GM18951 (cell line): ENCODE measurements at regions not wholly inside any gene's neighbourhood (a gene's known extent, or its start where the extent isn't known, plus 50 kb on each side); places are given as distances from the start of the nearest gene placed in this dataset.

Source experiments
- POLR2A ChIP-seq: IDR thresholded peaks from 4 replicates; pipeline ENCODE4 v1.6.1; 2011; ENCODE audit warnings: mild to moderate bottlenecking; ENCODE audit not compliant: insufficient read length, insufficient read depth; ENCODE audit errors: extremely low read depth
- in situ Hi-C: fragments of 300-500 bp; cut with MboI; formaldehyde crosslinking; loops from one replicate; pipeline ENCODE4 v1.12.0; 2022; ENCODE audit warnings: low sequenced_read_pairs, mixed read lengths, inconsistent platforms; ENCODE audit not compliant: unreplicated experiment

DNA sequence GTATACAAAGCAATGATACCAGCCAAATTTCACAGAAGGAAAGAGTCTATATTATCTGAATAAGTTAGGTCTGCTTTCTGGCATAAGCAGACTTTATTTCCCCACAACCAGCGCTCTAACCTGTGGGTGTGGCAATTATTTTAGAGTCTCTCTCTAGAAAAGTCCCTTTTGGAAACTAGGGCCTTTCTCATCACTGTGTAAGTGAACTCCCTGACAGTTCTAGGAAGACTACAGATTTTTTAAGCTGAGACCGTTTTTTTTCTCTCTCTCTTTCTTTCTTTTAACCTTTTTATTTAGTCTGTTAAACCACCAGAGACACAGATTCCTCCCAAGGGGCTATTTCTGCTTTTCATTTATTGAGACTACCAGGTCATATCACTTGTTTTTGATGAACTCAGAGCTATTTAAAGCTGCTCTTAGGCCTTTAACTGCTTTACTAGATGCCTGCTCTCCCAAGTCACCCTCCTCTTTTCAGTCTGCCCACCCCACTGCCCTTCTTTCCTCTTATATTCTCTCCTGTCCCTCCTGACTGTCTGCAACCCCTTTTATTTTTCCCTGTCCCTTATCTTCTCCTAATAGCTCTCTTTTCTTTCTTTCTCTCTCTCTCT lies 69.2 kb upstream of the ARHGAP5 start:
- TF ChIP-seq POLR2A: no peak
- in situ Hi-C loops: no loop called here

DNA sequence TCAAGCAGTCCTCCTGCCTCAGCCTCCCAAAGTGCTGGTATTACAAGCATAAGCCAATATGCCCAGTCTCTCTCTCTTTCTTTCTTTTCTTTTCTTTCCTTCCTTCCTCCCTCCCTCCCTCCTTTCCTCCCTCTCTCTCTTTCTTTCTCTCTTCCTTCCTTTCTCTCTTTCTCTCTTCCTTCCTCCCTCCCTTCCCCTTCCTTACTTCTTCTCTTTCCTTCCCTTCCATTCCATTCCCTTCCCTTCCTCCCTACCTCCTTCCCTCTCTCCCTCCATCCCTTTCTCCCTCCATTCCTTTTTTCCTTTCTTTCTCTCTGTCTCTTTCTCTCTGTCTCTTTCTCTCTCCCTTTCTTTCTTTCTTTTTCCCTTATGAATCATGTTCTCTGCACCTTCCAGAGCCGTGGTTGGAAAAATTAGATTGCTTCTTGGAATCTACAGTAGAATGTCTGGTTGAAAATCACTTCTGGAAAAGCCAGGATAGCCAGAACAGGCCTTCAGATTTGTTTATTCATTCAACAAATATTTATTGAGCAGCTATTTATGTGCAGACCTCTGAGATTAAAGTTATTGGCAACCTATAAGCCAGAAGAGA lies 68.4 kb upstream of the ARHGAP5 start:
- in situ Hi-C loops: no loop called here
- TF ChIP-seq POLR2A: no peak

DNA sequence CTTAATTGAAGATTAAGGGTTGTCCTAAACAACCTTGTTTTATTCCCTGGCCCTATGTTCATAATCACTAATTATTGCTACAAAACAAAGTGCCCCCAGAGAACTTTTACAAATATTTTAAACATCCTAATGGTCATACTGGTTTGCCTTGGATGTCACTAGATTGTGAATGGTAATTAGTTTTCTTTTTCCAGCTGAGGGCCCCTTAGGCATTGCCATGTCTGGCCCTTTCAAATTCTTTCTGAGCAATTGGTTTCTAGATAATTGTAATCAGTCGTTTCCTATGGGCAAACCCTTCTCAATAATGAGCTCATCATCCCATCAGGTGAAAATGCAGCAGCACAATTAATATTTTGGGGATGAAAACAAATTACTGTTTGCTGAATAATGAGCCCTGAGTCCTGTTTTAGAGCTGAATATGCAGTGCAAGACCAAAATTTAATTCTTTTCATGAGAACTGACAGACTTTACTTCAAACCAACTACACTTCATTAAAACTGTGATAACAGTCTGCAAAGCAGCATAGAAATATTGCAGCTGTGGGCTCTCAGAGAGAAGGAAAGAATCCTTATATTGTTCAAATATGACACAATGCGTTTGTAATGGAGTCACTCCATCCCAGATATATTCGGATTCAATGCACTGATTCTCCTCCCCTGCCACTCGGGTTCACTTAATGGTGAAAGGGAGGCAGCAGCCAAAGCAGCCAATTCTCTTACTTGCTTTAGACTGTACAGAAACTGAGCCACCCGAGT lies 67.7 kb upstream of the ARHGAP5 start:
- in situ Hi-C loops: no loop called here
- no peak for TF ChIP-seq POLR2A

DNA sequence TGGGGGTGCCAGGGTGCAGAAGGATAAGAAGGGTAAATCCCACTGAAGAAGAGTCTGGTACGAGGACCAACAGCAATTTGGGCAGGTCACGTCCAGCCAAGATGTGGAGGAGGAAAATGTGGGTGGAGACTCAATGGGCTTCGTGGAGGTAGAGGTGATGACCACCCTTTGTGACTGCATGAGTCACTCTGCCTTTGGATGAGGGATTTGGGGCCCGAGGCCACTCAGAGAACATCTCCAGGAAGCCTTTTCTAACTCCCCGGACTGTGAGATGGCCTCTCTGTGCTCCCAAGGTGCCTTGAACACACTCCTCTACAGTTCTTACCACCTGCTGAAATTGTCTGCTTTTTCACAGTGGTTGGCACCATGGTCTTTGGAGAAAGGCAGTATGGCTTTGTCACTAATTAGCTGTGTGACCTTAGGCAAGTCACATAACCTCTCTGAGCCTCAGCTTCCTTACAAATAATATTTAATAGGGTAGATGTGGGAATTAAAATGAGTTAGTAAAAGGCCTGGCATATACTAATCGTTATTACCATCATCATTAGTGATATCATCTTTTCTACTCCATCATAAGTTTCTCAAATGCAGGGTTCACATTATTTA lies 67.0 kb upstream of the ARHGAP5 start:
- no peak for TF ChIP-seq POLR2A
- in situ Hi-C loops: no loop called here

DNA sequence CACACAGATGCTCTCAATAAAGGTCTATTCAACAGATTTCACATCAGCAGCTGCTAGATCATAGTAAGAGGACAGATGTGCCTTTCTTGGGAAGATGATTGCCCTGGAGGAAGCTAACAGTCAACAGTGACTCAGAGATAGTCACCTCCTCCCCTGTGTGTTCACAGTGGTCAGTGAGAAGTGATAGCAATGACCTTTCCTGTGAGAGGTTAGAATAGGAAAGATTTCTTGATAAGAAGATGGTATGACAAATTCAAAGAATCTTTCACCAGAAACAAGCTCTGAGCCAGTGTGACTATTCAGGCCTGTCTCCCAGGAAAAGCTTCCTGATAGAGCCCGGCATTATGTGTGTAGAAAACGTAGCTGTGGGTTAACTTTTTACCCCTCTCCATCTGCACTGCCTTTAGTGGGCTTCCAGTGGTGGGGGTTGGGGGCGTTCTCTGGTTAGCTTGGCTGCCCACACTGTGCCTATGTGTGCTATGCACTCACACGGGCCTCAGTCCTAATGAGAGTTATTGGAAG lies 66.4 kb upstream of the ARHGAP5 start:
- in situ Hi-C loops: no loop called here
- no peak for TF ChIP-seq POLR2A

DNA sequence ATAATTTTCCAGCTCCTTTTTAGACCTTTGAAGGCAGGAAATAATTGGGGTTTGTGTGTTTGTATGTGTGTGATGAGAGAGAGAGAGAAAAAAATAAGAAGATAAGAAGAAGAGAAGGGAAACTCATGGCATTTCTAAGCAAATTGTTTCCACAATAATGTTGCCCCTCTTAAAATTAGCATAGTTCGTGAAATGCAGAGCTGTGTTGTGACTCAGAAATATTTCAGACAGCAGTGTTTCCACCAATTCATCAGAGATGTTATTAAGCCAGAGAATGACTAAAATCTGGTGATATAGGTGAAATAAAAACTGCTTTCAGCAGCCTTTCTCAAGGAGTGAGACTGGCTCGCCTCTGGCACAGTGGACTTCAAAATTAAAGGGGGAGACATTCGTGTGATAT lies 65.9 kb upstream of the ARHGAP5 start:
- TF ChIP-seq POLR2A: no peak
- in situ Hi-C loops: no loop called here

DNA sequence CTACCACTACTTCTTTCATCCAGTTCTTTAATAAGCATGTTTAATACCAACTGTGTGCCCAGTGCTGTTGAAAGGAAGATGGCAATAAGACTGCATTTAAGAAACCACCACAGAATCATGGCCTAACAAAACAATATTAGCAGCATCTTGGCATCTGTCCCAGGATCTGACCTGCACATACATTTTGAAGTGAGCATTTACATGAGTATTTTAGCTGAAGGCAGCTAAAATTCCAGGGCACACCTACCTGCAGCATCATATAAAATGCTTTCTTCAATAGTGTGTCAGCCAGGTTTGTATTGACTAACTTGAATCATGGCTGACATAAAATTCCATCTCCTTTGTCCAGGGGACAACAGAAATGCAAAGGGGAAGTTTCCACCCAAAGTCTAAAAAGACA lies 65.0 kb upstream of the ARHGAP5 start:
- TF ChIP-seq POLR2A: no peak
- in situ Hi-C loops: no loop called here

DNA sequence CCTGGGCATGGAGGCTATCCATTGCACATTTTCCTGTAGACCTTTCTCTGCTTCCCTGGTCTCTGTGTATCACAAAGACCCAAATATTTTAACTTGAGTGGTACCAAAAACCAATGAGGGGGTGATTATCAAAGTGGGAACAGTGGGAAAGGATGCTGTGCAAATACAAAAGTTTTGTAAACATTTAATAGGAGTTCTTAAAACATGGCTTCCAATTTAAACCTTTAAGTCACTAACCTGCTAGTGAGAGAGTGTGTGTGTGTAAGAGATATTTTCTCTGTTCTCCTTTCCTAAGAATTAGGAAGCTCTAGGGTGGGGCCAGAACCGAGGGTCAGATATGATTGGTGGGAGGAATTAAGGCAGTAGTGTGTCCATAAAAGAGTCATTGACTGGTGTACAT lies 64.5 kb upstream of the ARHGAP5 start:
- in situ Hi-C loops: no loop called here
- no peak for TF ChIP-seq POLR2A

DNA sequence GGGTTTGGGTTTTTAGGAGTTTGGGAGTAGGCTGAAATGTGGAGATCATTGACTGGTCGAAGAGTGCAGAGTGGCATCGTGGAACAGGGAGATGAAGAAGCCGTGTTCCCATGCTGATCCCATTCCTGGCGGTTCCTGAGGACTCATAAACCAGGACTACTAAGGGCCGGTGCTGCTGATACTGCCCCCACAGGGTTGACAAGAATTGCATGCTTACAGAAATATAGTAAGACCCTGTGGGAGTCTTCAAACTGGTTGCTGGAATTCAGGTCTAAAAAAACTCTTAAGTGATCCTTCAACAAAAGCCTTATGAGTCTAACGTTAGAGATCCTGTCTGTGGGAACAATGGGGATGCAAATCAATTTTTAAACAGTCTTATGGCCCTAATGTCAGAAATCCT lies 64.0 kb upstream of the ARHGAP5 start:
- TF ChIP-seq POLR2A: no peak
- in situ Hi-C loops: no loop called here

DNA sequence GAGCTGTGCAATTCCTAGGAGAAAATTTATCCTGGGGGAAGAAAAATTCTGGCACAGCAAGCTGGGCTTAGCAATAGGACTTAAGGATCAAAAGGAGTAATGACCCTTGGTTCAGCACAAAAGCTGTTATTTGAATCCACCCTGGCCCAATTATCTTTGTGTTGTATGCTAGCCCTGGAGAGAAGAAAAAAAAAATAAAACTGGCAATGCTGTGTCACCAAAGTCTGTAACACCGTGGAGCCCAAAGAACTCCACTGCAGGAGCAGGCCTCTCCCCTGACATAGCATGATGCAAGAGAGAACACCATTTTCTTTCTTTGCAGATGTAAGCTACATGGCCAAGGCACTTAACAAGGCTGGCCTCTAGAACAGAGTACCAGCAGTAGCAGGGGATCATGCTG lies 63.0 kb upstream of the ARHGAP5 start:
- in situ Hi-C loops: no loop called here
- no peak for TF ChIP-seq POLR2A

DNA sequence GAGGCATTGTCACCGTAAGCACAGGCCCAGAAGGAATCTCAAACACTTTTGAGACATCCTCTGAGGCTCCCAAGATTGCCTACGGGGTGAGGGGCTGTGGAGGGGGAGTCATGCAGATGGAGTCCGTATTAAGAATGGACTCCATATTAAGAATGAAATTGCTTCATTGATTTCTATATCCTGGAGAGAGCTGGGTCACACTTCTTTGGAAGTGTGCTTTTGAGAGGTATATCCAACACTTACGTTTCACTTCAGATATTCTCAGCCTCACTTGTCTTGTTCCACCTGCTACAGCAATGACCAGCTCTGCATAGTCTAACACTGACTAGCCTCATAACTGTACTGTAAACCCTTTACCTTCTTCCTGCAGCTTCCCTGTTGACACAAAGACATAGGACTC lies 62.6 kb upstream of the ARHGAP5 start:
- no peak for TF ChIP-seq POLR2A
- in situ Hi-C loops: no loop called here

DNA sequence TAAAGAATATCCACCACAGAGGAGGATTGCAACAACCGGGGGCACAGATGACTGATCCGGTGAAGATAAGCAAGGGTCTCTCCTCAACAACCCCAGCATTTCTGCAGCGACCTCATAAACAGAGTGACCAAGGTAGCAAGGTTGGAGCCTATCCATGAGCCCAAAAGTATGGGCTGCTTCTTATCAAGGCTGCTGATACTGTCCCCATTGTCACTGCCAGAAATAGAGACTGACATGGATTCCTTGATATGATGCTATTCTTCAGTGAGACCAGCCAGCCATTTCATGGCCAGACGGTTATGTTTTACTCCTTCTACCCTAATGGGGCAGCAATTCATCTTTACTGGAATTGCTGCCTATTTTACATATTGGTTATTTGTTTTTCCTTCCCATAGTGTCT lies 61.9 kb upstream of the ARHGAP5 start:
- no peak for TF ChIP-seq POLR2A
- in situ Hi-C loops: no loop called here

DNA sequence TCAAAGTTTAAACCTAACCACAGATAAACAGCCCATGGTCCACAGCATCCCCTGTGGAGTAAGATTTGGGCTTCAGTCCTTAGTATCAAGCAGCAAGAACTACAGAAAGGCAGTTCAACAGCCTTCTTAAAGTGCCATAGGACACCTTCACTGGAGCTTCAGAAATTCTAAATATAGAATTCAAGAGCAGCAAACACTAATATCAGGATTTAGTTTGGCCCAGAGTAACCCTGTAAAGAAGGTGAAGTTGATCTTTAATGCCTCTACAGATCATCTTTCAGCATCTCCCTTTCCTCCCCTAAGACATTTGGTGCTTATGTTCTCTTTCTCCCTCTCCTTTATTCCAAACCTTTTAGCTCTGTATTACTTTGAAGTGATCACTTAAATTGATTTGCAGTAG lies 59.5 kb upstream of the ARHGAP5 start:
- in situ Hi-C loops: no loop called here
- TF ChIP-seq POLR2A: no peak
